HEK293 (cell line): ENCODE measurements at regions not wholly inside any gene's neighbourhood (a gene's known extent, or its start where the extent isn't known, plus 50 kb on each side); places are given as distances from the start of the nearest gene placed in this dataset.

Experiments
- HOXD13 ChIP-seq: sonication (generic); formaldehyde crosslinking; IDR thresholded peaks from 2 replicates; pipeline ENCODE4 v1.8.0; 2022; ENCODE audit warnings: missing genetic modification reagents, borderline replicate concordance
- KLF8 ChIP-seq: fragments of 450-650 bp; formaldehyde crosslinking; IDR thresholded peaks from 2 replicates; pipeline ENCODE4 v1.5.1; 2016; ENCODE audit warnings: missing biosample characterization, missing genetic modification characterization
- SCRT1 ChIP-seq: fragments of 450-650 bp; formaldehyde crosslinking; IDR thresholded peaks from 2 replicates; pipeline ENCODE4 v1.5.1; 2016; ENCODE audit warnings: missing biosample characterization, missing genetic modification characterization, borderline replicate concordance
- TCF7L2 ChIP-seq: IDR thresholded peaks from 2 replicates; pipeline ENCODE4 v1.6.1; 2011; ENCODE audit warnings: low read depth, mild to moderate bottlenecking, inconsistent platforms, low read length, moderate library complexity, borderline replicate concordance
- YY2 ChIP-seq: fragments of 450-650 bp; formaldehyde crosslinking; IDR thresholded peaks from 2 replicates; pipeline ENCODE4 v1.5.1; 2016; ENCODE audit warnings: missing biosample characterization, missing genetic modification characterization
- ZFHX2 ChIP-seq: fragments of 450-650 bp; formaldehyde crosslinking; conservative IDR thresholded peaks from 2 replicates; pipeline ENCODE4 v1.5.1; 2016; ENCODE audit warnings: missing biosample characterization, missing genetic modification characterization
- ZFP3 ChIP-seq: fragments of 450-650 bp; formaldehyde crosslinking; IDR thresholded peaks from 2 replicates; pipeline ENCODE4 v1.5.1; 2016; ENCODE audit warnings: low read depth, missing biosample characterization, missing genetic modification characterization
- ZFP37 ChIP-seq: fragments of 450-650 bp; formaldehyde crosslinking; IDR thresholded peaks from 2 replicates; pipeline ENCODE4 v1.5.1; 2016; ENCODE audit warnings: missing biosample characterization, missing genetic modification characterization
- ZIC2 ChIP-seq: fragments of 450-650 bp; formaldehyde crosslinking; IDR thresholded peaks from 2 replicates; pipeline ENCODE4 v1.5.1; 2016; ENCODE audit warnings: missing biosample characterization, missing genetic modification characterization
- ZNF140 ChIP-seq: fragments of 450-650 bp; formaldehyde crosslinking; IDR thresholded peaks from 2 replicates; pipeline ENCODE4 v1.5.1; 2016; ENCODE audit warnings: missing biosample characterization, missing genetic modification characterization
- ZNF157 ChIP-seq: fragments of 450-650 bp; formaldehyde crosslinking; IDR thresholded peaks from 2 replicates; pipeline ENCODE4 v1.5.1; 2016; ENCODE audit warnings: missing biosample characterization, missing genetic modification characterization
- ZNF202 ChIP-seq: fragments of 450-650 bp; formaldehyde crosslinking; IDR thresholded peaks from 2 replicates; pipeline ENCODE4 v1.5.1; 2016; ENCODE audit warnings: missing biosample characterization, missing genetic modification characterization, borderline replicate concordance
- ZNF211 ChIP-seq: fragments of 450-650 bp; formaldehyde crosslinking; IDR thresholded peaks from 2 replicates; pipeline ENCODE4 v1.5.1; 2016; ENCODE audit warnings: low read depth, missing biosample characterization, missing genetic modification characterization
- ZNF239 ChIP-seq: fragments of 450-650 bp; formaldehyde crosslinking; IDR thresholded peaks from 2 replicates; pipeline ENCODE4 v1.5.1; 2016; ENCODE audit warnings: missing biosample characterization, missing genetic modification characterization
- ZNF248 ChIP-seq: fragments of 450-650 bp; formaldehyde crosslinking; IDR thresholded peaks from 2 replicates; pipeline ENCODE4 v1.5.1; 2017; ENCODE audit warnings: missing biosample characterization, missing genetic modification characterization
- ZNF324 ChIP-seq: fragments of 450-650 bp; formaldehyde crosslinking; IDR thresholded peaks from 2 replicates; pipeline ENCODE4 v1.5.1; 2016; ENCODE audit warnings: missing biosample characterization, missing genetic modification characterization
- ZNF423 ChIP-seq: fragments of 450-650 bp; formaldehyde crosslinking; IDR thresholded peaks from 2 replicates; pipeline ENCODE4 v1.5.1; 2016; ENCODE audit warnings: missing biosample characterization, missing genetic modification characterization
- ZNF529 ChIP-seq: fragments of 450-650 bp; formaldehyde crosslinking; IDR thresholded peaks from 2 replicates; pipeline ENCODE4 v1.5.1; 2017; ENCODE audit warnings: missing genetic modification characterization, missing biosample characterization; ENCODE audit not compliant: insufficient replicate concordance
- ZNF548 ChIP-seq: fragments of 450-650 bp; formaldehyde crosslinking; IDR thresholded peaks from 2 replicates; pipeline ENCODE4 v1.5.1; 2016; ENCODE audit warnings: missing biosample characterization, missing genetic modification characterization
- ZNF561 ChIP-seq: fragments of 450-650 bp; IDR thresholded peaks from 2 replicates; pipeline ENCODE4 v1.5.1; 2018; ENCODE audit warnings: missing biosample characterization, missing genetic modification characterization, borderline replicate concordance
- ZNF792 ChIP-seq: fragments of 450-650 bp; formaldehyde crosslinking; IDR thresholded peaks from 2 replicates; pipeline ENCODE4 v1.5.1; 2016; ENCODE audit warnings: missing biosample characterization, missing genetic modification characterization
- ZNF837 ChIP-seq: fragments of 450-650 bp; formaldehyde crosslinking; IDR thresholded peaks from 2 replicates; pipeline ENCODE4 v1.5.1; 2016; ENCODE audit warnings: missing biosample characterization, missing genetic modification characterization
- ZSCAN16 ChIP-seq: fragments of 450-650 bp; formaldehyde crosslinking; IDR thresholded peaks from 2 replicates; pipeline ENCODE4 v1.5.1; 2016; ENCODE audit warnings: missing biosample characterization, missing genetic modification characterization
- ZSCAN23 ChIP-seq: fragments of 450-650 bp; formaldehyde crosslinking; IDR thresholded peaks from 2 replicates; pipeline ENCODE4 v1.5.1; 2016; ENCODE audit warnings: missing biosample characterization, missing genetic modification characterization
- TF ChIP-seq, protein P1 (sequence below): fragments of 450-650 bp; formaldehyde crosslinking; IDR thresholded peaks from 2 replicates; pipeline ENCODE4 v1.5.1; 2016; ENCODE audit warnings: missing biosample characterization, missing genetic modification characterization
- TF ChIP-seq, protein P2 (sequence below): fragments of 450-650 bp; formaldehyde crosslinking; IDR thresholded peaks from 2 replicates; pipeline ENCODE4 v1.5.1; 2016; ENCODE audit warnings: missing biosample characterization, missing genetic modification characterization
- TF ChIP-seq, protein P3 (sequence below): fragments of 450-650 bp; formaldehyde crosslinking; IDR thresholded peaks from 2 replicates; pipeline ENCODE4 v1.5.1; 2016; ENCODE audit warnings: missing biosample characterization, missing genetic modification characterization
- TF ChIP-seq, protein P4 (sequence below): fragments of 450-650 bp; formaldehyde crosslinking; optimal IDR thresholded peaks from 2 replicates; pipeline ENCODE3; 2016; ENCODE audit warnings: missing biosample characterization, mild to moderate bottlenecking, missing genetic modification characterization
- TF ChIP-seq, protein P5 (sequence below): fragments of 450-650 bp; formaldehyde crosslinking; IDR thresholded peaks from 2 replicates; pipeline ENCODE4 v1.5.1; 2017; ENCODE audit warnings: missing biosample characterization, missing genetic modification characterization
- TF ChIP-seq, protein P6 (sequence below): fragments of 450-650 bp; formaldehyde crosslinking; IDR thresholded peaks from 2 replicates; pipeline ENCODE4 v1.5.1; 2016; ENCODE audit warnings: missing biosample characterization, missing genetic modification characterization

DNA sequence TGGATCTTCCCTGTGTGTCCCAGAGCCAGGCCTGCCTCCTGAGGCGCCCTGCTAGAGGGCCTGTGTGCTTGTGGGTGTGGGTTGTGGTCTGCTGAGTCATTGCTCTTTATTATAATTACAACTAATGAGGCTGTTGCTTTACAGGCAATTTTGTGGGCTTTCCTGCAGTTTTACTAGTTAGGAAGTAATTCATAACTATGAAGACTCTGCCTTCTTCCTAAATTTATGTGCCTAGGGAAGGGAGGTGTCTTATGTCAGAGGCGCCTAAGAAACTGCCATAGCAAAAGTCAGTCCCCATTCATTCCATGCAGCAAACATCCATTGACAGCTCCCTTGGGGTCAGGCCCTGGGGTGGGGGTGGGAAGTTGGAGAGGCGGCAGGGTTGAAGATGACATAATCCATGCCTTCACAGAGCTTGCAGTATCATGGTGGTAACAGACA lies 359.2 kb downstream of the IDS start (continued):
- TF ChIP-seq TCF7L2 (peak; percentile 66; the same call in 1 of the 2 replicates), ZNF157 (tag by site-specific recombination) (no peak), ZIC2 (tag by site-specific recombination) (peak; percentile 69), KLF8 (tag by site-specific recombination) (no peak), ZFP37 (tag by site-specific recombination) (no peak), ZFHX2 (peak; percentile 69), SCRT1 (no peak), ZNF548 (tag by site-specific recombination) (no peak), ZNF529 (tag by site-specific recombination) (no peak), ZNF248 (tag by site-specific recombination) (no peak), ZNF423 (peak; percentile 58; the same call in 1 of the 2 replicates), YY2 (tag by site-specific recombination) (no peak), ZNF211 (tag by site-specific recombination) (no peak), HOXD13 (CRISPR knock-in tag) (peak; percentile 81; the same call in 1 of the 2 replicates), ZNF837 (no peak), ZSCAN16 (tag by site-specific recombination) (no peak), ZNF239 (tag by site-specific recombination) (no peak), ZNF202 (tag by site-specific recombination) (no peak), ZNF561 (tag by site-specific recombination) (peak; percentile 58), ZSCAN23 (tag by site-specific recombination) (no peak), ZNF792 (tag by site-specific recombination) (no peak), ZNF140 (tag by site-specific recombination) (no peak), ZNF324 (no peak), ZFP3 (tag by site-specific recombination) (no peak)
- TF ChIP-seq, protein P1, sequence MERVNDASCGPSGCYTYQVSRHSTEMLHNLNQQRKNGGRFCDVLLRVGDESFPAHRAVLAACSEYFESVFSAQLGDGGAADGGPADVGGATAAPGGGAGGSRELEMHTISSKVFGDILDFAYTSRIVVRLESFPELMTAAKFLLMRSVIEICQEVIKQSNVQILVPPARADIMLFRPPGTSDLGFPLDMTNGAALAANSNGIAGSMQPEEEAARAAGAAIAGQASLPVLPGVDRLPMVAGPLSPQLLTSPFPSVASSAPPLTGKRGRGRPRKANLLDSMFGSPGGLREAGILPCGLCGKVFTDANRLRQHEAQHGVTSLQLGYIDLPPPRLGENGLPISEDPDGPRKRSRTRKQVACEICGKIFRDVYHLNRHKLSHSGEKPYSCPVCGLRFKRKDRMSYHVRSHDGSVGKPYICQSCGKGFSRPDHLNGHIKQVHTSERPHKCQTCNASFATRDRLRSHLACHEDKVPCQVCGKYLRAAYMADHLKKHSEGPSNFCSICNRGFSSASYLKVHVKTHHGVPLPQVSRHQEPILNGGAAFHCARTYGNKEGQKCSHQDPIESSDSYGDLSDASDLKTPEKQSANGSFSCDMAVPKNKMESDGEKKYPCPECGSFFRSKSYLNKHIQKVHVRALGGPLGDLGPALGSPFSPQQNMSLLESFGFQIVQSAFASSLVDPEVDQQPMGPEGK (tag by site-specific recombination): 0 out of 2 replicates have a peak, but pooled peaks have one; percentile 20
- TF ChIP-seq, protein P2, sequence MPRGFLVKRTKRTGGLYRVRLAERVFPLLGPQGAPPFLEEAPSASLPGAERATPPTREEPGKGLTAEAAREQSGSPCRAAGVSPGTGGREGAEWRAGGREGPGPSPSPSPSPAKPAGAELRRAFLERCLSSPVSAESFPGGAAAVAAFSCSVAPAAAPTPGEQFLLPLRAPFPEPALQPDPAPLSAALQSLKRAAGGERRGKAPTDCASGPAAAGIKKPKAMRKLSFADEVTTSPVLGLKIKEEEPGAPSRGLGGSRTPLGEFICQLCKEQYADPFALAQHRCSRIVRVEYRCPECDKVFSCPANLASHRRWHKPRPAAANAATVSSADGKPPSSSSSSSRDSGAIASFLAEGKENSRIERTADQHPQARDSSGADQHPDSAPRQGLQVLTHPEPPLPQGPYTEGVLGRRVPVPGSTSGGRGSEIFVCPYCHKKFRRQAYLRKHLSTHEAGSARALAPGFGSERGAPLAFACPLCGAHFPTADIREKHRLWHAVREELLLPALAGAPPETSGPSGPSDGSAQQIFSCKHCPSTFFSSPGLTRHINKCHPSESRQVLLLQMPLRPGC: no peak
- TF ChIP-seq, protein P3, sequence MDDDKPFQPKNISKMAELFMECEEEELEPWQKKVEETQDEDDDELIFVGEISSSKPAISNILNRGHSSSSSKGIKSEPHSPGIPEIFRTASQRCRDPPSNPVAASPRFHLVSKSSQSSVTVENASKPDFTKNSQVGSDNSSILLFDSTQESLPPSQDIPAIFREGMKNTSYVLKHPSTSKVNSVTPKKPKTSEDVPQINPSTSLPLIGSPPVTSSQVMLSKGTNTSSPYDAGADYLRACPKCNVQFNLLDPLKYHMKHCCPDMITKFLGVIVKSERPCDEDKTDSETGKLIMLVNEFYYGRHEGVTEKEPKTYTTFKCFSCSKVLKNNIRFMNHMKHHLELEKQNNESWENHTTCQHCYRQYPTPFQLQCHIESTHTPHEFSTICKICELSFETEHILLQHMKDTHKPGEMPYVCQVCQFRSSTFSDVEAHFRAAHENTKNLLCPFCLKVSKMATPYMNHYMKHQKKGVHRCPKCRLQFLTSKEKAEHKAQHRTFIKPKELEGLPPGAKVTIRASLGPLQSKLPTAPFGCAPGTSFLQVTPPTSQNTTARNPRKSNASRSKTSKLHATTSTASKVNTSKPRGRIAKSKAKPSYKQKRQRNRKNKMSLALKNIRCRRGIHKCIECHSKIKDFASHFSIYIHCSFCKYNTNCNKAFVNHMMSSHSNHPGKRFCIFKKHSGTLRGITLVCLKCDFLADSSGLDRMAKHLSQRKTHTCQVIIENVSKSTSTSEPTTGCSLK: no peak
- TF ChIP-seq, protein P4, sequence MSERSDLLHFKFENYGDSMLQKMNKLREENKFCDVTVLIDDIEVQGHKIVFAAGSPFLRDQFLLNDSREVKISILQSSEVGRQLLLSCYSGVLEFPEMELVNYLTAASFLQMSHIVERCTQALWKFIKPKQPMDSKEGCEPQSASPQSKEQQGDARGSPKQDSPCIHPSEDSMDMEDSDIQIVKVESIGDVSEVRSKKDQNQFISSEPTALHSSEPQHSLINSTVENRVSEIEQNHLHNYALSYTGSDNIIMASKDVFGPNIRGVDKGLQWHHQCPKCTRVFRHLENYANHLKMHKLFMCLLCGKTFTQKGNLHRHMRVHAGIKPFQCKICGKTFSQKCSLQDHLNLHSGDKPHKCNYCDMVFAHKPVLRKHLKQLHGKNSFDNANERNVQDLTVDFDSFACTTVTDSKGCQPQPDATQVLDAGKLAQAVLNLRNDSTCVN (tag by site-specific recombination): no peak
- TF ChIP-seq, protein P5, sequence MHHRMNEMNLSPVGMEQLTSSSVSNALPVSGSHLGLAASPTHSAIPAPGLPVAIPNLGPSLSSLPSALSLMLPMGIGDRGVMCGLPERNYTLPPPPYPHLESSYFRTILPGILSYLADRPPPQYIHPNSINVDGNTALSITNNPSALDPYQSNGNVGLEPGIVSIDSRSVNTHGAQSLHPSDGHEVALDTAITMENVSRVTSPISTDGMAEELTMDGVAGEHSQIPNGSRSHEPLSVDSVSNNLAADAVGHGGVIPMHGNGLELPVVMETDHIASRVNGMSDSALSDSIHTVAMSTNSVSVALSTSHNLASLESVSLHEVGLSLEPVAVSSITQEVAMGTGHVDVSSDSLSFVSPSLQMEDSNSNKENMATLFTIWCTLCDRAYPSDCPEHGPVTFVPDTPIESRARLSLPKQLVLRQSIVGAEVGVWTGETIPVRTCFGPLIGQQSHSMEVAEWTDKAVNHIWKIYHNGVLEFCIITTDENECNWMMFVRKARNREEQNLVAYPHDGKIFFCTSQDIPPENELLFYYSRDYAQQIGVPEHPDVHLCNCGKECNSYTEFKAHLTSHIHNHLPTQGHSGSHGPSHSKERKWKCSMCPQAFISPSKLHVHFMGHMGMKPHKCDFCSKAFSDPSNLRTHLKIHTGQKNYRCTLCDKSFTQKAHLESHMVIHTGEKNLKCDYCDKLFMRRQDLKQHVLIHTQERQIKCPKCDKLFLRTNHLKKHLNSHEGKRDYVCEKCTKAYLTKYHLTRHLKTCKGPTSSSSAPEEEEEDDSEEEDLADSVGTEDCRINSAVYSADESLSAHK (tag by site-specific recombination): peak; percentile 98
- TF ChIP-seq, protein P6, sequence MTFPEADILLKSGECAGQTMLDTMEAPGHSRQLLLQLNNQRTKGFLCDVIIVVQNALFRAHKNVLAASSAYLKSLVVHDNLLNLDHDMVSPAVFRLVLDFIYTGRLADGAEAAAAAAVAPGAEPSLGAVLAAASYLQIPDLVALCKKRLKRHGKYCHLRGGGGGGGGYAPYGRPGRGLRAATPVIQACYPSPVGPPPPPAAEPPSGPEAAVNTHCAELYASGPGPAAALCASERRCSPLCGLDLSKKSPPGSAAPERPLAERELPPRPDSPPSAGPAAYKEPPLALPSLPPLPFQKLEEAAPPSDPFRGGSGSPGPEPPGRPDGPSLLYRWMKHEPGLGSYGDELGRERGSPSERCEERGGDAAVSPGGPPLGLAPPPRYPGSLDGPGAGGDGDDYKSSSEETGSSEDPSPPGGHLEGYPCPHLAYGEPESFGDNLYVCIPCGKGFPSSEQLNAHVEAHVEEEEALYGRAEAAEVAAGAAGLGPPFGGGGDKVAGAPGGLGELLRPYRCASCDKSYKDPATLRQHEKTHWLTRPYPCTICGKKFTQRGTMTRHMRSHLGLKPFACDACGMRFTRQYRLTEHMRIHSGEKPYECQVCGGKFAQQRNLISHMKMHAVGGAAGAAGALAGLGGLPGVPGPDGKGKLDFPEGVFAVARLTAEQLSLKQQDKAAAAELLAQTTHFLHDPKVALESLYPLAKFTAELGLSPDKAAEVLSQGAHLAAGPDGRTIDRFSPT: peak; percentile 60; the same call in 1 of the 2 replicates
